OCI-LY1 (cell line): ENCODE measurements at regions not wholly inside any gene's neighbourhood (a gene's known extent, or its start where the extent isn't known, plus 50 kb on each side); places are given as distances from the start of the nearest gene placed in this dataset.
"Not testable (repeated sequence)": the region's sequence is repeated elsewhere in the genome, so short reads cannot be mapped to it uniquely, and the experiment has no call there.

Experiments used
- H2AFZ ChIP-seq: fragments of 200-600 bp; sonication (generic), shearing (Covaris generic); 2 replicates; pipeline ENCODE4 v1.6.0; 2014; ENCODE audit warnings: antibody characterized with exemption, mild to moderate bottlenecking, low read length
- H3F3A ChIP-seq: fragments of 200-600 bp; sonication (generic), shearing (Covaris generic); 2 replicates; pipeline ENCODE4 v1.6.0; 2014; ENCODE audit warnings: mild to moderate bottlenecking, antibody characterized with exemption, low read length, moderate library complexity; ENCODE audit not compliant: insufficient read depth
- H3K27ac ChIP-seq: fragments of 200-600 bp; sonication (generic); 2 replicates; pipeline ENCODE4 v1.5.1; 2014; ENCODE audit warnings: low read length, mixed run types, mild to moderate bottlenecking, low read depth; ENCODE audit not compliant: poor library complexity, severe bottlenecking
- H3K27me3 ChIP-seq: fragments of 200-600 bp; sonication (generic); 2 replicates; pipeline ENCODE4 v1.6.0; 2014; ENCODE audit warnings: antibody characterized with exemption, mild to moderate bottlenecking, low read length, moderate library complexity; ENCODE audit not compliant: insufficient read depth
- H3K36me3 ChIP-seq: fragments of 200-600 bp; sonication (generic); 2 replicates; pipeline ENCODE4 v1.6.1; 2014; ENCODE audit warnings: mild to moderate bottlenecking, antibody characterized with exemption, low read length, moderate library complexity, mixed read lengths; ENCODE audit not compliant: insufficient read depth
- H3K4me1 ChIP-seq: fragments of 200-600 bp; sonication (generic); 2 replicates; pipeline ENCODE4 v1.5.1; 2014; ENCODE audit warnings: mild to moderate bottlenecking, low read length, moderate library complexity; ENCODE audit not compliant: insufficient read depth, severe bottlenecking
- H3K4me2 ChIP-seq: fragments of 200-600 bp; sonication (generic), shearing (Covaris generic); 2 replicates; pipeline ENCODE4 v1.6.1; 2014; ENCODE audit warnings: low read length
- H3K4me3 ChIP-seq: fragments of 200-600 bp; sonication (generic); 2 replicates; pipeline ENCODE4 v1.5.1; 2014; ENCODE audit warnings: low read length, low read depth, mild to moderate bottlenecking, mixed read lengths; ENCODE audit not compliant: poor library complexity, severe bottlenecking
- H3K79me2 ChIP-seq: fragments of 200-600 bp; shearing (Covaris generic); 2 replicates; pipeline ENCODE4 v1.6.1; 2016; ENCODE audit warnings: mixed run types, low read length, mixed read lengths; ENCODE audit not compliant: insufficient read depth
- H3K9ac ChIP-seq: fragments of 200-600 bp; sonication (generic), shearing (Covaris generic); 2 replicates; pipeline ENCODE4 v1.6.1; 2014; ENCODE audit warnings: mild to moderate bottlenecking, low read length, mixed read lengths
- H3K9me2 ChIP-seq: fragments of 200-600 bp; sonication (generic), shearing (Covaris generic); 2 replicates; pipeline ENCODE4 v1.6.1; 2014; ENCODE audit warnings: low read depth, mild to moderate bottlenecking, low read length, mixed read lengths
- H3K9me3 ChIP-seq: fragments of 200-600 bp; shearing (Covaris generic); 2 replicates; pipeline ENCODE4 v1.6.1; 2014; ENCODE audit warnings: low read length, mixed read lengths
- H4K20me1 ChIP-seq: fragments of 200-600 bp; sonication (generic), shearing (Covaris generic); 2 replicates; pipeline ENCODE4 v1.6.0; 2016; ENCODE audit warnings: mild to moderate bottlenecking, low read length; ENCODE audit not compliant: insufficient read depth
- EZH2 ChIP-seq: fragments of 200-600 bp; sonication (generic), shearing (Covaris generic); IDR thresholded peaks from 2 replicates; pipeline ENCODE4 v1.8.0; 2017; ENCODE audit warnings: borderline replicate concordance, mixed run types, mild to moderate bottlenecking, antibody characterized with exemption, low read length, moderate library complexity, mixed read lengths
- TF ChIP-seq, protein P1 (sequence below): fragments of 200-600 bp; sonication (generic), shearing (Covaris generic); IDR thresholded peaks from 2 replicates; pipeline ENCODE4 v1.5.1; 2017; ENCODE audit warnings: mild to moderate bottlenecking, antibody characterized with exemption, low read length, moderate library complexity, mixed read lengths

DNA sequence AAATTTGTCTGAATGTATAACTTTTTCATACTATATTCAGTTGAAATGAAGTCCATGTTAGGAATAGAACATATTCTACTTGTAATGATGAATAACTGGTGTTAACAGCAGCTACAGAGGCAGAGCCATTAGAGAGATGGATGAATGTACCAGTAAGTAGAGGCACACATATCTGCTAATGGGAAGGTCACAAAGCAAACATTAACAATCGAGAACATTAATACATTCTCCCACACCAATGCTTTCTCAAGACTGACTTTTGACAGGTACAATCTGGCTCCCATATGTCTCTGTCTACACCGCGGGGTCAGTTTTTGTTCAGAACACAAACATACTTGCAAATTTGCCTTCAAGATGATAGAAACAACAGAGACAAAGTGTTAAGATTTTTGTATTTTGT lies 776.0 kb upstream of the MANEA start:
- Histone ChIP-seq H3K27ac (no peak overlapping the region), H3K9me2 (no peaks in the 10 kb centered on the region), H3K36me3 (no peaks in the 10 kb centered on the region), H3K27me3 (no peaks in the 10 kb centered on the region), H3K4me3 (no peak overlapping the region), H3F3A (no peaks in the 10 kb centered on the region), H3K79me2 (no peaks in the 10 kb centered on the region), H2AFZ (no peak overlapping the region), H3K9ac (no peak overlapping the region), H3K9me3 (no peaks in the 10 kb centered on the region), H3K4me1 (no peaks in the 10 kb centered on the region), H4K20me1 (no peaks in the 10 kb centered on the region), H3K4me2 (no peak overlapping the region)
- TF ChIP-seq EZH2 = no peak
- TF ChIP-seq, protein P1, sequence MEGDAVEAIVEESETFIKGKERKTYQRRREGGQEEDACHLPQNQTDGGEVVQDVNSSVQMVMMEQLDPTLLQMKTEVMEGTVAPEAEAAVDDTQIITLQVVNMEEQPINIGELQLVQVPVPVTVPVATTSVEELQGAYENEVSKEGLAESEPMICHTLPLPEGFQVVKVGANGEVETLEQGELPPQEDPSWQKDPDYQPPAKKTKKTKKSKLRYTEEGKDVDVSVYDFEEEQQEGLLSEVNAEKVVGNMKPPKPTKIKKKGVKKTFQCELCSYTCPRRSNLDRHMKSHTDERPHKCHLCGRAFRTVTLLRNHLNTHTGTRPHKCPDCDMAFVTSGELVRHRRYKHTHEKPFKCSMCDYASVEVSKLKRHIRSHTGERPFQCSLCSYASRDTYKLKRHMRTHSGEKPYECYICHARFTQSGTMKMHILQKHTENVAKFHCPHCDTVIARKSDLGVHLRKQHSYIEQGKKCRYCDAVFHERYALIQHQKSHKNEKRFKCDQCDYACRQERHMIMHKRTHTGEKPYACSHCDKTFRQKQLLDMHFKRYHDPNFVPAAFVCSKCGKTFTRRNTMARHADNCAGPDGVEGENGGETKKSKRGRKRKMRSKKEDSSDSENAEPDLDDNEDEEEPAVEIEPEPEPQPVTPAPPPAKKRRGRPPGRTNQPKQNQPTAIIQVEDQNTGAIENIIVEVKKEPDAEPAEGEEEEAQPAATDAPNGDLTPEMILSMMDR = no peak

DNA sequence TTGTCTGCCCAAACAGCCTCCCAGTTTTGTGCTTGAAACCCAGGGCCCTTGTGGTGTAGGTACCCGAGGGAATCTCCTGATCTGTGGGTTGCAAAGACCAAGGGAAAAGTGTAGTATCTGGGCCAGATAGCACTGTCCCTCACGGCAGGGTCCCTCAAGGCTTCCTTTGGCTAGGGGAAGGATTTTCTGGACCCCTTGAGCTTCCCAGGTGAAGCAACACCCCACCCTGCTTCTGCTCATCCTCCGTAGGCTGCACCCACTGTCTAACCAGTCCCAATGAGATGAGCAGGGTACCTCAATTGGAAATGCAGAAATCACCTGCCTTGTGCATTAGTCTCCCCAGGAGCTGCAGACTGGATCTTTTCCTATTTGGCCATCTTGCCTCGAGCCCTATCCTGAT lies 791.8 kb upstream of the MANEA start:
- H3K79me2 ChIP-seq = no peaks in the 10 kb centered on the region
- H4K20me1 ChIP-seq = no peaks in the 10 kb centered on the region
- peaks cover 12% of the 10 kb centered on the region for H3K4me1 ChIP-seq
- H3K9me2 ChIP-seq = no peaks in the 10 kb centered on the region
- H3K9me3 ChIP-seq = no peaks in the 10 kb centered on the region
- H3K36me3 ChIP-seq = no peaks in the 10 kb centered on the region
- H3K27me3 ChIP-seq = no peaks in the 10 kb centered on the region
- peak overlapping the region; percentile 19; the same call in 1 of the 2 replicates for H3K4me2 ChIP-seq
- peak overlapping the region; percentile 96; the same call in 1 of the 2 replicates for H2AFZ ChIP-seq
- H3K4me3 ChIP-seq = no peak overlapping the region
- TF ChIP-seq EZH2 = no peak
- no peaks in the 10 kb centered on the region for H3F3A ChIP-seq
- no peak overlapping the region for H3K27ac ChIP-seq
- H3K9ac ChIP-seq = no peak overlapping the region

DNA sequence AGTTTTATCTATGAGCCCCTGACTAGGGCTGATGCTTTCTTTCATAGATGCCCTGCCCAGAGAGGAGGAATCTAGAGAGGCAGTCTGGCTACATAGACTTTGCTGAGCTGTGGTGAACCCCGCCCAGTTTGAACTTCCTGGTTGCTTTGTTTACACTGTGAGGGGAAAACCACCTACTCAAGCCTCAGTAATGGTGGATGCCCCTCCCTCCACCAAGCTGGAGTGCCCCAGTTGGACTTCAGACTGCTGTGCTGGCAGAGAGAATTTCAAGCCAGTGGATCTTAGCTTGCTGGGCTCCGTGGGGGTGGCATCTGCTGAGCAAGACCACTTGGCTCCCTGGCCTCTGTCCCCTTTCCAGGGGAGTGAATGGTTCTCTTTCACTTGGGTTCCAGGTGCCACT lies 792.3 kb upstream of the MANEA start:
- H4K20me1 ChIP-seq, H3K9me2 ChIP-seq, H3F3A ChIP-seq, H3K27ac ChIP-seq, H3K36me3 ChIP-seq, H3K27me3 ChIP-seq, H3K9ac ChIP-seq, H3K4me3 ChIP-seq, H3K9me3 ChIP-seq, H3K79me2 ChIP-seq: not testable (repeated sequence)
- Histone ChIP-seq H2AFZ (peak overlapping the region; percentile 96; the same call in 1 of the 2 replicates), H3K4me2 (peak overlapping the region; percentile 19; the same call in 1 of the 2 replicates), H3K4me1 (peaks cover 12% of the 10 kb centered on the region)

DNA sequence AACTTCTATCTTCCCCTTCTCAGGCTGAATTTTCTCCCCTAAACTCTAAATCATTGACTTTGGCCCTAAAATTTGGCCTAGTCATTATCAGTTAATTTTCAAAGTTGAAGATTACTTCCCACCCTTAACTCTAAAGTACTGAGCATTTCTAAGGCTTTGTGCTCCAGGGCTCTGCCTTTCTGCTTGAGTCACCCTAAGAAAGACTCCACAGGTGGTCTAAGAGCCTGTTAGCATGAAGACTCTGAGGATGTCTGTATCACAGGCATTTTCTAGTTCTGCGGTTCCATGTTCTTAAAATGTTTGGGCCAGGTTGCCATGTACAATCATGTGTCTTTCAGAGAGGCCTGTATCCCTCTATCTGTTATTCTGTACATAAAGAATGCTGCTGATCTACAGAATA lies 808.1 kb upstream of the MANEA start:
- Histone ChIP-seq H2AFZ (no peak overlapping the region), H3K36me3 (no peaks in the 10 kb centered on the region), H3K79me2 (no peaks in the 10 kb centered on the region), H3K9ac (no peak overlapping the region), H3K9me3 (no peaks in the 10 kb centered on the region), H3K9me2 (no peaks in the 10 kb centered on the region), H3F3A (no peaks in the 10 kb centered on the region), H3K4me2 (no peak overlapping the region), H3K27me3 (no peaks in the 10 kb centered on the region), H3K27ac (peak overlapping the region; percentile 28), H4K20me1 (no peaks in the 10 kb centered on the region), H3K4me1 (peaks cover 13% of the 10 kb centered on the region), H3K4me3 (no peak overlapping the region)
- TF ChIP-seq, protein P1 = no peak
- TF ChIP-seq EZH2 = no peak
